ENCODE measurements at regions not wholly inside any gene's neighbourhood (a gene's known extent, or its start where the extent isn't known, plus 50 kb on each side); places are given as distances from the start of the nearest gene placed in this dataset.

- Histone ChIP-seq H3K36me3 (ENCODE audit: insufficient read depth, low read length) (no peaks in the 10 kb centered on the region), H3K9me3 (ENCODE audit: low read length) (no peaks in the 10 kb centered on the region), H3F3A (ENCODE audit: insufficient read depth, low read length) (no peaks in the 10 kb centered on the region), H2AFZ (ENCODE audit: low read length) (no peak overlapping the region), H3K27me3 (ENCODE audit: insufficient read depth, low read length) (no peaks in the 10 kb centered on the region), H3K9ac (ENCODE audit: low read length) (no peak overlapping the region), H3K79me2 (ENCODE audit: insufficient read depth, low read length) (no peaks in the 10 kb centered on the region), H3K9me2 (ENCODE audit: low read depth, low read length) (no peaks in the 10 kb centered on the region), H3K4me2 (ENCODE audit: low read length) (no peak overlapping the region), H3K4me3 (ENCODE audit: low read depth, low read length, poor library complexity, severe bottlenecking) (no peak overlapping the region), H3K4me1 (ENCODE audit: insufficient read depth, low read length, severe bottlenecking) (no peaks in the 10 kb centered on the region), H4K20me1 (ENCODE audit: insufficient read depth, low read length) (no peaks in the 10 kb centered on the region), H3K27ac (ENCODE audit: low read depth, low read length, poor library complexity, severe bottlenecking) (no peak overlapping the region)
- TF ChIP-seq CTCF (IDR thresholded peaks at IDR 0.05; ENCODE audit: low read length) (no peak), EZH2 (IDR thresholded peaks at IDR 0.05; ENCODE audit: borderline replicate concordance, low read length) (no peak)
These were observed 1033.3 kb downstream of the EFNB2 start for GRCh38 chr13:105502193-105502592.

- Histone ChIP-seq H3K4me2 (ENCODE audit: low read length) (no peak overlapping the region), H4K20me1 (ENCODE audit: insufficient read depth, low read length) (no peaks in the 10 kb centered on the region), H3K4me1 (ENCODE audit: insufficient read depth, low read length, severe bottlenecking) (no peaks in the 10 kb centered on the region), H3K9ac (ENCODE audit: low read length) (no peak overlapping the region), H3K27ac (ENCODE audit: low read depth, low read length, poor library complexity, severe bottlenecking) (no peak overlapping the region), H3K27me3 (ENCODE audit: insufficient read depth, low read length) (no peaks in the 10 kb centered on the region), H3K4me3 (ENCODE audit: low read depth, low read length, poor library complexity, severe bottlenecking) (no peak overlapping the region), H3K36me3 (ENCODE audit: insufficient read depth, low read length) (no peaks in the 10 kb centered on the region), H3K9me3 (ENCODE audit: low read length) (no peaks in the 10 kb centered on the region), H2AFZ (ENCODE audit: low read length) (no peak overlapping the region), H3K9me2 (ENCODE audit: low read depth, low read length) (no peaks in the 10 kb centered on the region), H3K79me2 (ENCODE audit: insufficient read depth, low read length) (no peaks in the 10 kb centered on the region), H3F3A (ENCODE audit: insufficient read depth, low read length) (no peaks in the 10 kb centered on the region)
- no peak for TF ChIP-seq CTCF (IDR thresholded peaks at IDR 0.05; ENCODE audit: low read length)
- no peak for TF ChIP-seq EZH2 (IDR thresholded peaks at IDR 0.05; ENCODE audit: borderline replicate concordance, low read length)
These were observed 1037.9 kb downstream of the EFNB2 start for GRCh38 chr13:105497597-105497996.

- Histone ChIP-seq H3F3A (ENCODE audit: insufficient read depth, low read length) (no peaks in the 10 kb centered on the region), H3K27me3 (ENCODE audit: insufficient read depth, low read length) (no peaks in the 10 kb centered on the region), H4K20me1 (ENCODE audit: insufficient read depth, low read length) (no peaks in the 10 kb centered on the region), H3K9ac (ENCODE audit: low read length) (no peak overlapping the region), H3K4me3 (ENCODE audit: low read depth, low read length, poor library complexity, severe bottlenecking) (no peak overlapping the region), H3K36me3 (ENCODE audit: insufficient read depth, low read length) (no peaks in the 10 kb centered on the region), H3K79me2 (ENCODE audit: insufficient read depth, low read length) (no peaks in the 10 kb centered on the region), H3K9me3 (ENCODE audit: low read length) (no peaks in the 10 kb centered on the region), H2AFZ (ENCODE audit: low read length) (no peak overlapping the region), H3K9me2 (ENCODE audit: low read depth, low read length) (no peaks in the 10 kb centered on the region), H3K4me2 (ENCODE audit: low read length) (no peak overlapping the region), H3K4me1 (ENCODE audit: insufficient read depth, low read length, severe bottlenecking) (no peaks in the 10 kb centered on the region), H3K27ac (ENCODE audit: low read depth, low read length, poor library complexity, severe bottlenecking) (no peak overlapping the region)
- TF ChIP-seq EZH2 (IDR thresholded peaks at IDR 0.05; ENCODE audit: borderline replicate concordance, low read length) = no peak
- TF ChIP-seq CTCF (IDR thresholded peaks at IDR 0.05; ENCODE audit: low read length) = no peak
These were observed 1043.2 kb downstream of the EFNB2 start for GRCh38 chr13:105492216-105492615.
